C4-2B (cell line): ENCODE measurements at regions not wholly inside any gene's neighbourhood (a gene's known extent, or its start where the extent isn't known, plus 50 kb on each side); places are given as distances from the start of the nearest gene placed in this dataset.

Experiments used
- ZFX ChIP-seq: fragments of 450-650 bp; IDR thresholded peaks from 2 replicates; pipeline ENCODE4 v1.6.1; 2017
- TF ChIP-seq, protein P1 (sequence below): fragments of 450-650 bp; conservative IDR thresholded peaks from 2 replicates; pipeline ENCODE4 v1.5.1; 2017; ENCODE audit warnings: mild to moderate bottlenecking

GRCh38 chr1:25030012-25030411 lies 99.9 kb upstream of the RUNX3 start:
- TF ChIP-seq, protein P1, sequence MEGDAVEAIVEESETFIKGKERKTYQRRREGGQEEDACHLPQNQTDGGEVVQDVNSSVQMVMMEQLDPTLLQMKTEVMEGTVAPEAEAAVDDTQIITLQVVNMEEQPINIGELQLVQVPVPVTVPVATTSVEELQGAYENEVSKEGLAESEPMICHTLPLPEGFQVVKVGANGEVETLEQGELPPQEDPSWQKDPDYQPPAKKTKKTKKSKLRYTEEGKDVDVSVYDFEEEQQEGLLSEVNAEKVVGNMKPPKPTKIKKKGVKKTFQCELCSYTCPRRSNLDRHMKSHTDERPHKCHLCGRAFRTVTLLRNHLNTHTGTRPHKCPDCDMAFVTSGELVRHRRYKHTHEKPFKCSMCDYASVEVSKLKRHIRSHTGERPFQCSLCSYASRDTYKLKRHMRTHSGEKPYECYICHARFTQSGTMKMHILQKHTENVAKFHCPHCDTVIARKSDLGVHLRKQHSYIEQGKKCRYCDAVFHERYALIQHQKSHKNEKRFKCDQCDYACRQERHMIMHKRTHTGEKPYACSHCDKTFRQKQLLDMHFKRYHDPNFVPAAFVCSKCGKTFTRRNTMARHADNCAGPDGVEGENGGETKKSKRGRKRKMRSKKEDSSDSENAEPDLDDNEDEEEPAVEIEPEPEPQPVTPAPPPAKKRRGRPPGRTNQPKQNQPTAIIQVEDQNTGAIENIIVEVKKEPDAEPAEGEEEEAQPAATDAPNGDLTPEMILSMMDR: no peak
- TF ChIP-seq ZFX: no peak
